Stimulated activated memory B cell treated with anti-CD40 and anti-IgM and Interleukin-4, amounts not matched to agents 10 μg/mL and 1 μg/mL and 100 μg/mL, for 72 hours (primary cell): ENCODE measurements at regions not wholly inside any gene's neighbourhood (a gene's known extent, or its start where the extent isn't known, plus 50 kb on each side); places are given as distances from the start of the nearest gene placed in this dataset.

Experiments
- ATAC-seq: fragments of 150-1000 bp; cut with Tn5 transposase; 2 replicates; pipeline ENCODE4 v1.10.0; 2021
- H3K27ac Mint-ChIP-seq: one replicate; pipeline ENCODE4 v1.8.0; 2022; ENCODE audit warnings: mild to moderate bottlenecking, mixed read lengths
- H3K27me3 Mint-ChIP-seq: one replicate; pipeline ENCODE4 v1.8.0; 2022; ENCODE audit warnings: mixed read lengths
- H3K36me3 Mint-ChIP-seq: one replicate; pipeline ENCODE4 v1.8.0; 2022; ENCODE audit warnings: mixed read lengths
- H3K4me1 Mint-ChIP-seq: one replicate; pipeline ENCODE4 v1.8.0; 2022; ENCODE audit warnings: mixed read lengths
- H3K4me3 Mint-ChIP-seq: one replicate; pipeline ENCODE4 v1.8.0; 2022; ENCODE audit warnings: mild to moderate bottlenecking, moderate library complexity, mixed read lengths
- H3K9me3 Mint-ChIP-seq: one replicate; pipeline ENCODE4 v1.8.0; 2022; ENCODE audit warnings: mixed read lengths

- ATAC-seq: no peak
- Mint-ChIP-seq H3K36me3 (no peaks in the 10 kb centered on the region), H3K9me3 (peaks cover 4% of the 10 kb centered on the region), H3K27me3 (no peaks in the 10 kb centered on the region), H3K27ac (no peak overlapping the region), H3K4me1 (no peaks in the 10 kb centered on the region), H3K4me3 (no peak overlapping the region)
These were observed 1545.0 kb upstream of the GOT2 start for GRCh38 chr16:60279061-60279665.

GRCh38 chr16:60274431-60275019 lies 1540.4 kb upstream of the GOT2 start:
- Mint-ChIP-seq H3K4me3 (no peak overlapping the region), H3K9me3 (peaks cover 6% of the 10 kb centered on the region), H3K4me1 (no peaks in the 10 kb centered on the region), H3K36me3 (no peaks in the 10 kb centered on the region), H3K27ac (no peak overlapping the region), H3K27me3 (no peaks in the 10 kb centered on the region)
- no peak for ATAC-seq

- Mint-ChIP-seq H3K27me3 (no peaks in the 10 kb centered on the region), H3K36me3 (no peaks in the 10 kb centered on the region), H3K27ac (no peak overlapping the region), H3K4me3 (no peak overlapping the region), H3K4me1 (no peaks in the 10 kb centered on the region), H3K9me3 (peaks cover 3% of the 10 kb centered on the region)
- no peak for ATAC-seq
These were observed 1537.7 kb upstream of the GOT2 start for GRCh38 chr16:60271781-60272180.

- no peak overlapping the region for H3K4me3 Mint-ChIP-seq
- no peaks in the 10 kb centered on the region for H3K36me3 Mint-ChIP-seq
- ATAC-seq: no peak
- no peaks in the 10 kb centered on the region for H3K27me3 Mint-ChIP-seq
- H3K9me3 Mint-ChIP-seq: peaks cover 4% of the 10 kb centered on the region
- no peak overlapping the region for H3K27ac Mint-ChIP-seq
- H3K4me1 Mint-ChIP-seq: no peaks in the 10 kb centered on the region
These were observed 1537.1 kb upstream of the GOT2 start for GRCh38 chr16:60271025-60271771.

GRCh38 chr16:60261425-60261824 lies 1527.3 kb upstream of the GOT2 start:
- no peak overlapping the region for H3K4me3 Mint-ChIP-seq
- no peaks in the 10 kb centered on the region for H3K27me3 Mint-ChIP-seq
- H3K36me3 Mint-ChIP-seq: no peaks in the 10 kb centered on the region
- H3K4me1 Mint-ChIP-seq: no peaks in the 10 kb centered on the region
- ATAC-seq: no peak
- no peak overlapping the region for H3K27ac Mint-ChIP-seq
- peaks cover 6% of the 10 kb centered on the region for H3K9me3 Mint-ChIP-seq

GRCh38 chr16:60259956-60260355 lies 1525.8 kb upstream of the GOT2 start:
- H3K27ac Mint-ChIP-seq: no peak overlapping the region
- no peak for ATAC-seq
- H3K9me3 Mint-ChIP-seq: peaks cover 3% of the 10 kb centered on the region

GRCh38 chr16:60246086-60246485 lies 1512.0 kb upstream of the GOT2 start:
- Mint-ChIP-seq H3K9me3 (peaks cover 6% of the 10 kb centered on the region), H3K4me3 (no peak overlapping the region), H3K27me3 (no peaks in the 10 kb centered on the region), H3K36me3 (no peaks in the 10 kb centered on the region), H3K4me1 (no peaks in the 10 kb centered on the region), H3K27ac (no peak overlapping the region)
- ATAC-seq: no peak

More at GRCh38 chr16:60259956-60260355, 1525.8 kb upstream of the GOT2 start:
- H3K4me3 Mint-ChIP-seq: no peak overlapping the region
- no peaks in the 10 kb centered on the region for H3K36me3 Mint-ChIP-seq
- no peaks in the 10 kb centered on the region for H3K4me1 Mint-ChIP-seq
- H3K27me3 Mint-ChIP-seq: no peaks in the 10 kb centered on the region

- Mint-ChIP-seq H3K4me3 (no peak overlapping the region), H3K9me3 (peaks cover 15% of the 10 kb centered on the region), H3K36me3 (no peaks in the 10 kb centered on the region), H3K4me1 (no peaks in the 10 kb centered on the region), H3K27me3 (no peaks in the 10 kb centered on the region), H3K27ac (no peak overlapping the region)
- ATAC-seq: no peak
These were observed 1507.6 kb upstream of the GOT2 start for GRCh38 chr16:60241671-60242070.

GRCh38 chr16:60230666-60231065 lies 1496.5 kb upstream of the GOT2 start:
- no peaks in the 10 kb centered on the region for H3K27me3 Mint-ChIP-seq
- H3K4me1 Mint-ChIP-seq: no peaks in the 10 kb centered on the region
- peaks cover 12% of the 10 kb centered on the region for H3K9me3 Mint-ChIP-seq

GRCh38 chr16:60225541-60225940 lies 1491.4 kb upstream of the GOT2 start:
- no peaks in the 10 kb centered on the region for H3K27me3 Mint-ChIP-seq
- no peaks in the 10 kb centered on the region for H3K4me1 Mint-ChIP-seq
- H3K27ac Mint-ChIP-seq: no peak overlapping the region
- no peak for ATAC-seq
- H3K4me3 Mint-ChIP-seq: no peak overlapping the region
- H3K36me3 Mint-ChIP-seq: no peaks in the 10 kb centered on the region
- peaks cover 10% of the 10 kb centered on the region for H3K9me3 Mint-ChIP-seq

More at GRCh38 chr16:60230666-60231065, 1496.5 kb upstream of the GOT2 start:
- Mint-ChIP-seq H3K4me3 (no peak overlapping the region), H3K36me3 (no peaks in the 10 kb centered on the region), H3K27ac (no peak overlapping the region)
- ATAC-seq: no peak

GRCh38 chr16:60217787-60218186 lies 1483.7 kb upstream of the GOT2 start:
- no peaks in the 10 kb centered on the region for H3K27me3 Mint-ChIP-seq
- H3K36me3 Mint-ChIP-seq: no peaks in the 10 kb centered on the region
- no peak overlapping the region for H3K27ac Mint-ChIP-seq
- H3K9me3 Mint-ChIP-seq: peaks cover 3% of the 10 kb centered on the region
- H3K4me3 Mint-ChIP-seq: no peak overlapping the region
- no peak for ATAC-seq
- no peaks in the 10 kb centered on the region for H3K4me1 Mint-ChIP-seq

GRCh38 chr16:60214311-60214710 lies 1480.2 kb upstream of the GOT2 start:
- H3K4me1 Mint-ChIP-seq: no peaks in the 10 kb centered on the region
- H3K27me3 Mint-ChIP-seq: no peaks in the 10 kb centered on the region
- no peak overlapping the region for H3K27ac Mint-ChIP-seq
- H3K4me3 Mint-ChIP-seq: no peak overlapping the region
- no peaks in the 10 kb centered on the region for H3K36me3 Mint-ChIP-seq
- ATAC-seq: no peak
- H3K9me3 Mint-ChIP-seq: peaks cover 3% of the 10 kb centered on the region

- H3K4me3 Mint-ChIP-seq: no peak overlapping the region
- no peaks in the 10 kb centered on the region for H3K36me3 Mint-ChIP-seq
- H3K27me3 Mint-ChIP-seq: no peaks in the 10 kb centered on the region
- H3K4me1 Mint-ChIP-seq: no peaks in the 10 kb centered on the region
- H3K9me3 Mint-ChIP-seq: peaks cover 3% of the 10 kb centered on the region
- ATAC-seq: no peak
- no peak overlapping the region for H3K27ac Mint-ChIP-seq
These were observed 1472.4 kb upstream of the GOT2 start for GRCh38 chr16:60206516-60206915.

- no peak overlapping the region for H3K27ac Mint-ChIP-seq
- H3K4me1 Mint-ChIP-seq: no peaks in the 10 kb centered on the region
- no peaks in the 10 kb centered on the region for H3K36me3 Mint-ChIP-seq
- peaks cover 6% of the 10 kb centered on the region for H3K9me3 Mint-ChIP-seq
- ATAC-seq: no peak
- H3K27me3 Mint-ChIP-seq: no peaks in the 10 kb centered on the region
- H3K4me3 Mint-ChIP-seq: no peak overlapping the region
These were observed 1470.1 kb upstream of the GOT2 start for GRCh38 chr16:60204181-60204580.

- peaks cover 6% of the 10 kb centered on the region for H3K9me3 Mint-ChIP-seq
- H3K4me3 Mint-ChIP-seq: no peak overlapping the region
- H3K36me3 Mint-ChIP-seq: no peaks in the 10 kb centered on the region
- H3K4me1 Mint-ChIP-seq: no peaks in the 10 kb centered on the region
- H3K27ac Mint-ChIP-seq: no peak overlapping the region
- H3K27me3 Mint-ChIP-seq: no peaks in the 10 kb centered on the region
- no peak for ATAC-seq
These were observed 1469.5 kb upstream of the GOT2 start for GRCh38 chr16:60203525-60204124.
